H9 (cell line): ENCODE measurements at regions not wholly inside any gene's neighbourhood (a gene's known extent, or its start where the extent isn't known, plus 50 kb on each side); places are given as distances from the start of the nearest gene placed in this dataset.

Source experiments
- DNase-seq: peaks from one replicate; pipeline ENCODE4 v3.0.0-alpha.2; 2017
- H2AFZ ChIP-seq: one replicate; pipeline ENCODE4 v1.6.1; 2013; ENCODE audit warnings: mild to moderate bottlenecking, low read length, control low read depth, moderate library complexity
- H2AK5ac ChIP-seq: 2 replicates; pipeline ENCODE4 v1.6.1; 2013; ENCODE audit warnings: low read length, control low read depth, mixed read lengths; ENCODE audit not compliant: insufficient read length
- H2BK120ac ChIP-seq: one replicate; pipeline ENCODE4 v1.6.1; 2013; ENCODE audit warnings: low read depth, mild to moderate bottlenecking, low read length, control low read depth, inconsistent platforms; ENCODE audit not compliant: poor library complexity, severe bottlenecking
- H2BK12ac ChIP-seq: 2 replicates; pipeline ENCODE4 v1.6.1; 2013; ENCODE audit warnings: low read length, control low read depth, mixed read lengths, low read depth; ENCODE audit not compliant: insufficient read length
- H2BK15ac ChIP-seq: 2 replicates; pipeline ENCODE4 v1.6.1; 2013; ENCODE audit warnings: low read depth, low read length, control low read depth
- H2BK20ac ChIP-seq: one replicate; pipeline ENCODE4 v1.6.1; 2013; ENCODE audit warnings: low read depth, mild to moderate bottlenecking, low read length, control low read depth, inconsistent platforms; ENCODE audit not compliant: poor library complexity, severe bottlenecking
- H2BK5ac ChIP-seq: 2 replicates; pipeline ENCODE4 v1.6.1; 2013; ENCODE audit warnings: low read length, control low read depth, mixed read lengths; ENCODE audit not compliant: insufficient read length
- H3K14ac ChIP-seq: 2 replicates; pipeline ENCODE4 v1.6.1; 2013; ENCODE audit warnings: low read length, control low read depth; ENCODE audit not compliant: insufficient read depth
- H3K18ac ChIP-seq: 2 replicates; pipeline ENCODE4 v1.6.1; 2013; ENCODE audit warnings: low read depth, mild to moderate bottlenecking, mixed read lengths, low read length, control low read depth; ENCODE audit not compliant: insufficient read length
- H3K23ac ChIP-seq: 2 replicates; pipeline ENCODE4 v1.6.1; 2013; ENCODE audit warnings: low read length, control low read depth, mixed read lengths, low read depth; ENCODE audit not compliant: insufficient read length
- H3K23me2 ChIP-seq: 2 replicates; pipeline ENCODE4 v1.6.1; 2013; ENCODE audit warnings: low read depth, mild to moderate bottlenecking, mixed read lengths, low read length, control low read depth; ENCODE audit not compliant: insufficient read length, poor library complexity, severe bottlenecking
- H3K27ac ChIP-seq: 2 replicates; pipeline ENCODE4 v1.5.1; 2013; ENCODE audit warnings: low read length, control low read depth, mixed read lengths, low read depth; ENCODE audit not compliant: insufficient read length
- H3K27me3 ChIP-seq: 2 replicates; pipeline ENCODE4 v1.6.1; 2013; ENCODE audit warnings: low read length, control low read depth, inconsistent platforms; ENCODE audit not compliant: insufficient read depth
- H3K4ac ChIP-seq: 2 replicates; pipeline ENCODE4 v1.6.1; 2013; ENCODE audit warnings: low read depth, mild to moderate bottlenecking, control low read depth, inconsistent platforms, low read length, moderate library complexity
- H3K4me1 ChIP-seq: 2 replicates; pipeline ENCODE4 v1.6.1; 2013; ENCODE audit warnings: low read length, control low read depth, inconsistent platforms; ENCODE audit not compliant: insufficient read depth
- H3K4me2 ChIP-seq: 2 replicates; pipeline ENCODE4 v1.6.1; 2013; ENCODE audit warnings: low read length, control low read depth, mixed read lengths; ENCODE audit not compliant: insufficient read length, insufficient read depth
- H3K56ac ChIP-seq: 2 replicates; pipeline ENCODE4 v1.6.1; 2013; ENCODE audit warnings: low read depth, mild to moderate bottlenecking, mixed read lengths, low read length, control low read depth; ENCODE audit not compliant: insufficient read length
- H3K79me1 ChIP-seq: 2 replicates; pipeline ENCODE4 v1.6.1; 2013; ENCODE audit warnings: low read depth, mild to moderate bottlenecking, moderate library complexity, low read length, control low read depth, inconsistent platforms; ENCODE audit not compliant: insufficient read depth, poor library complexity, severe bottlenecking
- H3K79me2 ChIP-seq: 2 replicates; pipeline ENCODE4 v1.6.1; 2013; ENCODE audit warnings: low read length, control low read depth, inconsistent platforms; ENCODE audit not compliant: insufficient read depth
- H3K9ac ChIP-seq: 2 replicates; pipeline ENCODE4 v1.6.1; 2013; ENCODE audit warnings: low read length, control low read depth, mixed read lengths; ENCODE audit not compliant: insufficient read length; ENCODE audit errors: extremely low read depth
- H3K9me3 ChIP-seq: one replicate; pipeline ENCODE4 v1.6.1; 2013; ENCODE audit warnings: low read depth, low read length, inconsistent platforms; ENCODE audit not compliant: control insufficient read depth
- H3T11ph ChIP-seq: one replicate; pipeline ENCODE4 v1.6.1; 2013; ENCODE audit warnings: mild to moderate bottlenecking, low read length, control low read depth, inconsistent platforms
- H4K20me1 ChIP-seq: one replicate; pipeline ENCODE4 v1.6.1; 2013; ENCODE audit not compliant: control insufficient read depth, insufficient read length, insufficient read depth
- H4K5ac ChIP-seq: 2 replicates; pipeline ENCODE4 v1.6.1; 2013; ENCODE audit warnings: low read depth, mild to moderate bottlenecking, mixed read lengths, low read length, control low read depth; ENCODE audit not compliant: insufficient read length
- H4K8ac ChIP-seq: replicated peaks from 2 replicates; pipeline ENCODE4 v1.6.1; 2013; ENCODE audit warnings: low read length, control low read depth, mixed read lengths, low read depth; ENCODE audit not compliant: insufficient read length
- H4K91ac ChIP-seq: 2 replicates; pipeline ENCODE4 v1.6.1; 2013; ENCODE audit warnings: low read depth, mild to moderate bottlenecking, moderate library complexity, mixed read lengths, low read length, control low read depth; ENCODE audit not compliant: insufficient read length
- H3K27ac Mint-ChIP-seq, 3 experiments: 2 replicates in 2 of 3; 3 replicates in 1 of 3; pipeline ENCODE4 v1.8.0; 2020 to 2021; ENCODE audit warnings: mixed read lengths in 3 of 3, mild to moderate bottlenecking in 1 of 3, moderate library complexity in 1 of 3
- H3K27me3 Mint-ChIP-seq: 2 replicates; pipeline ENCODE4 v1.8.0; 2021; ENCODE audit warnings: low read depth, mild to moderate bottlenecking, moderate library complexity, mixed read lengths
- H3K36me3 Mint-ChIP-seq, 3 experiments: 2 replicates in 2 of 3; 3 replicates in 1 of 3; pipeline ENCODE4 v1.8.0; 2020 to 2021; ENCODE audit warnings: low read depth in 3 of 3, mixed read lengths in 3 of 3; ENCODE audit not compliant: insufficient read depth in 1 of 3
- H3K4me1 Mint-ChIP-seq, 2 experiments: 2 replicates each; pipeline ENCODE4 v1.8.0; 2020; ENCODE audit warnings: mixed read lengths in 2 of 2
- H3K4me3 Mint-ChIP-seq, 2 experiments: 2 replicates in 1 of 2; 3 replicates in 1 of 2; pipeline ENCODE4 v1.8.0; 2020 to 2021; ENCODE audit warnings: mild to moderate bottlenecking in 2 of 2, mixed read lengths in 2 of 2, moderate library complexity in 1 of 2
- H3K9me3 Mint-ChIP-seq, 2 experiments: 2 replicates in 1 of 2; 3 replicates in 1 of 2; pipeline ENCODE4 v1.8.0; 2020; ENCODE audit warnings: mild to moderate bottlenecking in 2 of 2, mixed read lengths in 2 of 2, moderate library complexity in 1 of 2
- CTCF ChIP-seq: fragments of 200-600 bp; sonication (generic); conservative IDR thresholded peaks from 3 replicates; pipeline ENCODE4 v1.8.0; 2021; ENCODE audit warnings: antibody characterized with exemption, mild to moderate bottlenecking
- WGBS: extraction: QIAGEN DNeasy Blood & Tissue Kit; methylation state at CpG from one replicate; pipeline ENCODE4 v1.1.7; 2013; ENCODE audit warnings: missing lambda C conversion rate, low lambda C conversion rate, mixed read lengths; ENCODE audit not compliant: insufficient read length; ENCODE audit errors: extremely low coverage; 5-methylcytosine and 5-hydroxymethylcytosine counted together

- Histone ChIP-seq H3K4ac (no peak overlapping the region), H3K4me2 (no peak overlapping the region), H3K27ac (no peak overlapping the region), H3K23ac (no peak overlapping the region), H3K56ac (no peak overlapping the region), H3K14ac (no peak overlapping the region), H2AK5ac (no peak overlapping the region), H3K18ac (no peak overlapping the region), H2BK20ac (no peak overlapping the region), H4K91ac (no peak overlapping the region), H4K8ac (no peak overlapping the region), H3T11ph (no peak overlapping the region), H3K79me2 (no peaks in the 10 kb centered on the region), H2BK5ac (no peak overlapping the region), H3K23me2 (no peaks in the 10 kb centered on the region), H2BK12ac (no peak overlapping the region), H4K5ac (no peak overlapping the region), H2AFZ (no peak overlapping the region), H2BK15ac (no peak overlapping the region), H2BK120ac (no peak overlapping the region), H3K9ac (no peak overlapping the region), H3K27me3 (no peaks in the 10 kb centered on the region), H3K9me3 (no peaks in the 10 kb centered on the region), H3K4me1 (no peaks in the 10 kb centered on the region), H3K79me1 (no peaks in the 10 kb centered on the region), H4K20me1 (no peaks in the 10 kb centered on the region)
- no peak overlapping the region for H3K27ac Mint-ChIP-seq
- no peaks in the 10 kb centered on the region for H3K36me3 Mint-ChIP-seq
- TF ChIP-seq CTCF: no peak
- H3K4me3 Mint-ChIP-seq: no peak overlapping the region
- H3K9me3 Mint-ChIP-seq: no peaks in the 10 kb centered on the region
- no peak for DNase-seq
- H3K27me3 Mint-ChIP-seq: no peaks in the 10 kb centered on the region
- H3K4me1 Mint-ChIP-seq: peaks cover 9% of the 10 kb centered on the region in 2 experiments
- no CpG with 5 or more reads among the region's 4 CpGs for WGBS
Observed at GRCh38 chr2:213225866-213226265, 58.4 kb upstream of the SPAG16 start.
